Germinal center (tissue), 1 donor: ENCODE measurements at regions not wholly inside any gene's neighbourhood (a gene's known extent, or its start where the extent isn't known, plus 50 kb on each side); places are given as distances from the start of the nearest gene placed in this dataset.

Experiments
- DNase-seq: peaks from one replicate; pipeline ENCODE4 v3.0.0; 2012; ENCODE audit warnings: mixed read lengths, low spot score

DNA sequence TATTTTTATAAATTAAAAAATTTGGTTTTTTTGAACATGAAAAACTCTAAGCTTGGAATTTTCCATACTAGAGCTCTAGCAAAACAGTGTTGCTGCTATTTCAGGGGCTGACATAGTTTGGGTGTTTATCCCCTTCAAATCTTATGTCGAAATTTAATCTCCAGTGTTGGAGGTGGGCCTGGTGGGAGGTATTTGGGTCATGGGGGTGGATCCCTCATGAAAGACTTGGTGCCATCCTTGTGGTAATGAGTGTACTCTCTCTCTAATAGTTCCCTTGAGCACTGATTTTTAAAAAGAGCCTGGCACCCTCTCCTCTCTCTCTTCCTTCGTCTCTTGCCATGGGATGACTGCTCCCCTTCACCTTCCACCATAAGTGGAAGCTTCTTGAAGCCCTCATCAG is 244.6 kb upstream of the UBE2E3 start:
- DNase-seq, result no peak

DNA sequence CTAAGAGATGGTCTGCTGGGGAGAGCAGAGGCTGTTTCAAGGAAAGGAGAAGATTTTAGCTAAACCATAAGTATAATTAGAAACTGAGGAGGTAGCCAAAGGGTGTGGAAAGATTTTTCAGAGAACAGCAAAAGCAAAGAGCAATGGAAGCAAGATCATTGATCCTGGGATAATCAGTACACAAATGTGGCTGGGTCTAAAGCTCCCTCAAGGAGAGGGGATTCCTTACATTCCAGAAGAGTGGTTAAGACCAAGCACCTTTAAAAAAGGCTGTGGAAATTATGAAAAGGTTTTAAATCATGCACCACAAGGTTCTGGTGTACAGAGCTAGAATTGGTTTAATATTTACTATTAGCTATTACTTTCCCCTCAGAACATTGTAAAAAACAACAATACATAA is 246.0 kb upstream of the UBE2E3 start:
- no peak for DNase-seq

DNA sequence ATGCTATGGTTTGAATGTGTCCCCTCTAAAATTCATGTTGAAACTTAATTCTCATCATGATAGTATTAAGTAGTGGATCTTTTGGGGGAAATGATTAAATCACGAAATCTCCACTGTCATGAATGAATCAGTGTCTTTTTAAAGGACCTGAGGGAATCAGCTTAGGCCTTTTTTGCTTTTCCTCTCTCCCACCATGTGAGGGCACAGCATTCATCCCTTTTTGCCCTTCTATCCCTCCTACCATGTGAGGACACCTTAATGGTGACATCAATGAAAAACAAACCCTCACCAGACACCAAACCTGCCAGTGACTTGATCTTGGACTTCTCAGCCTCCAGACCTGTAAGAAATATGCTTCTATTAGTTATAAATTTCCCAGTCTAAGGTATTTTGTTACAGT is 247.1 kb upstream of the UBE2E3 start:
- DNase-seq, result no peak

DNA sequence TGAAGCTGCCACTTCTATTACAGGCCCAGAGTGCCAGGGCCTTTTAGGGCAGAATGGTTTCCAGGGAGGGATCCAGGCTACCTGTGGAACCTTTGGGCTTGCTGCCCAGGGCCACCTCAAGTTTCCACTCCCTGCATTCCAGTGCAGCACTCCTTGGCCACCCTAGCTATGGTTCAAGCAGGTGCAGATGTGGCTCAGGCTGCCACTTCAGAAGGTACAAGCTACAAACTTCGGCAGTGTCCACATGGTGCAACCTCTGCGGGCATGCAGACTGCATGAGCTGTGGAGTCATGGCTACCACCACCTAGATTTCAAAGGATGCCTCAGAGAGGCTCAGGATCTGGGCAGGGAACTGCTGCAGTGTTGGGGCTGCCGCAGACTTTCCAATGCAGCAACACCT is 248.1 kb upstream of the UBE2E3 start:
- no peak for DNase-seq

DNA sequence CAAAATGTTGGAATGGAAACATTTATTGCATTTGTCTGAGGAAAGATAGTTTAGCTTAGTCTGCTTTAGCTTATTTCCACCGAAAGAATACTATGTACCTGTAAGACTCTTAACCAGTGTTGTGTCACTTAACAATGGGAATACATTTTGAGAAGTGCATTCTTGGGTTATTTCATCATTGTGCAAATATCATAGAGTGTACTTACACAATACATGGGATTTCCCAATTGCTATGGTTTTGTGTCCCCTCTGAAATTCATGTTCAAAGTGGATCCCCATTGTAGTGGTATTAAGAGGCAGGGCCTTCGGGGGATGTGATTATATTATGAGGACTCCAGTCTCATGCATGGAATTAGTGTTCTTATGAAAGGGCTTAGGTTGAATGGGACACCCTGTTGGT is 249.4 kb upstream of the UBE2E3 start:
- DNase-seq, result no peak

DNA sequence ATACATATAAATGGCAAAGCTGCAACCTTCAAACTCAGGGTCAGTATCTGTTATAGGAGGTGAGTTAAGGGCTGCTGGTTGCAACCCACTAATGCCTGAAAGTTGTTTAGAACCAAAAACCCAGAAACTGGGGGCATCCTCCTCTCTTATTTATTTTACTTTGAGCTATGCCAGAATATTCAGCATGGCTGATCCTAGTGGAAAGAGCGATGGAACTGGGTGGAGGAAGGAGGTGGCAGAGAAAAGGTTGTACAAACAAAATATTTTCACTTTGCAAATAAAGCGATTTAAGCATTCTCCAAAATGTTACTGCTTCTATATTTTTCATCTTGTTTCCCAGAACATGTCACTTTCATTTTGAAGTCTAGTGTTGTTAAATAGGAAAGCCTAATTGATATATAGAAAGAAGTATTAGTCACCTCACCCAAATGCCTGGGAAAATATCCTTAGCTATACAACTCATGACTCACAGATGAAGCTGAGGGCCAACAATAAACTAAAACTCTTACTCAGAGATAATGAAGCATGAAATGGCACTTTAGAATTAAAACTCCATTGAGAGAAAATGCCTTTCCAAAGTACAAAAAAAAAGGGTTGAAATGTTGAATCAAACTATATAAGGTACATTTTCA is 251.4 kb upstream of the UBE2E3 start:
- DNase-seq, result no peak

DNA sequence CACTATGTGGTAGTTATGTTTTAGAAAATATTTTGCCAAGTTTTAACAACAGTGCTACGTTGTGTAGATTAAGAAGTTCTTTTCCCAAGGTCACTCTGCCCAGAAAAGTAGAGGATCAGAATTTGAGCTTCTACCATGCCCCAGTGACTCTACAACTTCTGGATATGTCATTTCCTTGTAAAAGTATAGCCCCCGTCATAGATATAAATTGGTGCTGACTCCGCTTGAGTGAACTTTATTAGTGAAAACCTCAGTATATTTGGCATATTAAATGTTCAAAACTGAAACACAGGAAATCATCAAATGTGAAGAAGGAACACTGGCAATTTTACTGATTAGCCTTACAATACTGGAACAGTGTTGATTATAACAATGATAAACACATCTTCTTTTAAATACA is 256.7 kb upstream of the UBE2E3 start:
- no peak for DNase-seq

DNA sequence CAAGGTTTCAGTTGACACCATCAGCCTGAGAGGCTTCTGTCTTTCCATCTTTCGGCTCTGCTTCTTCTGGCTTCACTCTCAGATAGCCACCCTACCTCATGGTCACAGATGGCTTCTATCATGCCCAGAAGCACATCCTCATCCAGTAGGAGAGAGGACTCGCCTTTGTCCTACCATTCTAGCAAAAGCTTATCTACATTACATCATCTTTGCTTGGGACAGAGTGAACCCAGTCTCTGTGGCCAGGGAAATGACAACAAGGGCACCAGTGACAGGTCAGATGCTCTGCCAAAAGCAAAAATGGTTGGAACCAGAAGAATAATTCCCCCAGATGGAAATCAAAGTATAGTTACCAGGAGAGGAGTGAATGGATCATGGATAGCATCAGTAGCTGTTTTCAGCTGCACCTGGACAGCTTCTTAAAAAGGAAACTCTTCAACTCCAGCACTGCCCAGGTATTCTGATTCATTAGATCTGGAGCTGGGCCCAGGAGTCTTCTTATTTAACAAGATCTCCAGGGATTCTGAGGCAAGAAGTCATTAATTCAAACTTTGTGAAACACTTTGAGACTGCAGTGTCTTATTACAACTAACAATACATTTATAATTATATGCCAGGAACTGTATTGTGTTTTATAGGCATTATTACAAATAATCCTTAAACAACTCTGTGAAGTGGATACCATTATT is 257.7 kb upstream of the UBE2E3 start:
- DNase-seq, result no peak

DNA sequence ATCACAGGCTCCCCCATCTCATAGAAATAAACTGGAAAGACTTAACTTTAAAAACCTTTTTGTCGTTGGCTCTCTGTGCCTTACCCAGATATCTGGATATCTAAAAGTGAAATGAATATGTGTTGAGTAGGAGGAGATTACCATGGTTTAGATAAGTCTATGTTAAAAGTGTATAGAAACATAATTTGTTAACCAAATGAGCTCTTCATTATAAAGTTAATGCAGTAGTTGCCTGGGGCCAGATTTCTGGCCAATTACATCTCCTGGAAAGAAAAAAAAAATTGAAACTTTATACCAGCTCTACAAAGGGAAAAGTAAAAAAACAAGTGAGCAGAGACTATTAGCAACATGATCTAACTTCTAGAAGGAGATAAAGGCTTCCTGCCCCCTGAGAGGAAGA is 259.6 kb upstream of the UBE2E3 start:
- no peak for DNase-seq

DNA sequence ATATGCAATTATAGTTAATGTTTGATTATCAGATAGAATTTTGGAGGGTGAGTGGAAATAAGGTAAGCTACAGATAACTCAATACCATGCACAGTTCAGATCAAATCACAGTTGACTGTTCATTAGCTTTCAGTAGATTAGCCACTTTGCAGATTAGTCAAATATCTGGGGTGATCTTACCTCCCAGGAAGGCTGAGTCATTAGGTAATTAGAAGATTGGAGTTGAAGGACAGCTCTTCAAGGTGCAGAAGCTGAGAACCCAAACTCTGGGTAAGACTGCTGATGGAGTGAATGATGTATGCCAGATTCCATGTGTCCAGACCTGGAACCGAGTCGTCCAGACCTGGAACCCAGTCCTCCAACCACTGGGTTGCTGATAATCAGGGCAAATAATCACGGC is 262.8 kb upstream of the UBE2E3 start:
- DNase-seq, result no peak

DNA sequence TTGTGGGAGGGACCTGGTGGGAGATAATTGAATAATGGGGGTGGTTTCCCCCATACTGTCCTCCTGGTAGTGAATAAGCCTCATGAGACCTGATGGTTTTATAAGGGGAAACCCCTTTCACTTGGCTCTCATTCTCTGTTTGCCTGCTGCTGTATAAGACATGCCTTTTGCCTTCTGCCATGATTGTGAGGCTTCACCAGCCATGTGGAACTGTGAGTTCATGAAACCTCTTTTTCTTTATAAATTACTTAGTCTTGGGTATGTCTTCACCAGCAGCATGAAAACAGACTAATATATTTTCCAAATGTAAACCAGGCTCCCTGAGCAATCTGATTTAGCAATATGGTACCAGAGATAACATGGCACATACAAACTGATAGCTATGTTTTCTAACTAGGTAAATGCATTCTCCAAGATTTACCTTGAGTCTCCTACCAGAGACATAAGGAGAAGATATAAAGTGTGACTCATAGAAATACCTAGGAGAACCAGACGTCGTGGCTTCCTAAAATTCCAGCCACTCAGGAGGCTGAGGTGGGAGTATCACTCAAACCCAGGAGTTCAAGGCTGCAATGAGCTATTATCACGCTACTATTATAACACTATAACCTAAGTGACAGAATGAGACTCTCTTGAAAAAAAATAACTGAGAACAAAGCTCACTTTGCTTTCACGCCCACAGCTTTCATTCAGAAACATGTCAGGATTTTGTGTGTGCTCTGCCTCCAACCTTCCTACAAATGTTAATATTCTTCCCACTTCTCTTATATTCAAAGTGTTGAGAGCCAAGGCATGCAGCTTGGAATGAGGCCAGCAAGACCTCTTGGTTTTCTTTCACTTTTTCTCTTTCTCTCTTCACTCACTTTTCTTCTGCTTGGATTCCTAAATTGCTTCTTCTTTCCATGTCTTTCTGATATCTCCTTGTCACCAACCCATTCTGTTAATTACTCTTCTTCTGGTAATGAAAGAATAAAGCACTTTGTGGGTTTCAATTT is 263.9 kb upstream of the UBE2E3 start:
- DNase-seq, result no peak

DNA sequence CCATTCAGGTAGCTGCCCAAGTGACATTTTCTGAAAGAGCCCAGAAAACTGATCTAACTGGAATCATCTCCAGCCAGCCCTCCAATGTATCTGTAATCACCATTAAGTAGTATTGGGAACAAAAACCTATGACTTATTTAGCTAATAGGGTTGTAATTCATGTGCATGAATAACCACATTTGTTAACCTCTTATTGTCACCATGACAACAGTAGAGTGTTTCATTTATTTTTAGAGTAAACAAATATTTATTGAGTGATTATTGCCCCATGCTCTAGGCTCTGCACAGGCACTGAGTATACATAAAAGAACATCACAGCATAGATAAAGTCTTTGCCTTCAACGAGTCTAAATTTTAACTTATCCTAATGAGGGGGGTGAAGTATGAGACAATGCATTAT is 265.4 kb upstream of the UBE2E3 start:
- DNase-seq, result no peak

DNA sequence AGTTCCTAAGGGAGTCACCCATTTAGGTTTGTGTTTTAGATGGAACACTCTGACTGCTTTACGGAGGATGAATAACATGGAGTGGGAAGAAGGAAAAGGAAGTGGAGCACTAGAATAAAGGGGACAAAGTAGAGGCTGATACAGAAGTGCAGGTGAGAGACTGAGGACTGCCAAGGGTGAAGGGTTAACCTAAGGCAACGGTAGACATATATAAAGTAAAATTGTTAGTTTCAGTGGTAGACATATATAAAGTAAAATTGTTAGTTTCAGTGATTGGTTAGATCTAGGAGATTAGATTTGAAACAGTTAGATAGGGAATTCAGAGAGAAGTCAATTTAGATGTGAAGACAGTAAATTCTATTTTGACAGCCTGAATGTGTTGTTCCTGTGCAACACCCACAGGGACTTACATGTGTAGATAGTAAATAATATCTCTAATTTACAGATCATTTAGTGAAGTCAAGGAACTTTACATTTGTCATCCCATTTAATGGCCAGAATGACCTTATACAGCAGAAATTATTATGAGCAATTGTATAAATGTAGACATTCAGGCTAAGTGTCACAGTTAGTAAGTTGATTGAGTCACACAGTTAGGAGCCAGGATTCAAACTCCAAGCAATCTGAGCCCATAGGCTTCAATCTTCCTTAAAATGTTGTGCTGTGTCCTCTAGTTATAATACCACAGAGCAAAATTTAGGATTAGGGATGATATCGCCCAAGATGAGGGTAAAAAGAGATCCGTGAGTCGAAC is 270.8 kb upstream of the UBE2E3 start:
- no peak for DNase-seq

DNA sequence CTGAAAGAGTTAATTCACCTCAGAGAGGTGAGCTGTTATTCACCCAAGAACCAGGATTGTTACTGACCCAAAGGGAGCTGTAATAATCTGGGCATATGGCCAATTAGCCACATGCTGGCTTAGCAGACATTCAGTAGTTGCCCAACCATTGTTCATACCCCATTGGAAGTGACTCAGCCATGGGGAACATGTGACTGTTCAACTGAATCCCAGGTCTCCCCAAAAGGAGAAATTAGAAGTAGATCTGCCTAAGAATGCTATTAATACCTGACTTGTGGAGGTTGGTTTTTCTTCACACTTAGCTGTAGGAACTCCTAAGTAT is 272.6 kb upstream of the UBE2E3 start:
- DNase-seq, result no peak

DNA sequence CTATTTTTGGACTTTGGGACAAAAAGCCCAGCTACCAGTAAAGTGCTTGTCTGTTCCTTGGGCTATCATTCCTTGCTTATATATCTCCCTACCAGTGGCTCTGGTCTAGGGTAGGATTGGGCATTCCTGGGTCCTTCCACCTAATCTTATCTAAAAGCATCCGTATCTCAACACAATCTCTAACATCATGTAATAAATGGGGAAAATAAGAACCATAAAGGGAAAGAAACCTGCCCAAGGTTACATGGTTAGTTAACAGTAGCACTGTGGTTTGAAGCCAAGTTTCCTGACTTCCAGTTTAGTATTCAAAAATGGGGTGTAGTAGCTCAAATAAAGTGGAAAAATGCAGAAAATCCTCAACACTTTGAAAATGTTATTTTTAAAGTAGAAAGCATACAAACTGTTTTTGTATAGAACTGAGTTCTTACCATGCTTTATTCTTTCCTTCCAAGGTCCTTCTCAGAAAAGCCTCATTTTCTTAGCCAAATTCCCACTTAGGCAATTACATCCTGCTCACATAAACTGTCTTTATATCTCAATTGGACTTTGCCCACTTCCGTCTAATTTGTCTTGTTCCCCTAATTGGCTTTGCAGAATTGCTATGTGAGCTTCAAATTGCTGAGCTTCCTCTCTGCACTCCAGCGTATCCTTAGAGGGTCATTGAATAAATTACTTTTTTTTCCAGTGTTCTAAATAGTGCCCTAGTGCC is 273.1 kb upstream of the UBE2E3 start:
- DNase-seq, result no peak

DNA sequence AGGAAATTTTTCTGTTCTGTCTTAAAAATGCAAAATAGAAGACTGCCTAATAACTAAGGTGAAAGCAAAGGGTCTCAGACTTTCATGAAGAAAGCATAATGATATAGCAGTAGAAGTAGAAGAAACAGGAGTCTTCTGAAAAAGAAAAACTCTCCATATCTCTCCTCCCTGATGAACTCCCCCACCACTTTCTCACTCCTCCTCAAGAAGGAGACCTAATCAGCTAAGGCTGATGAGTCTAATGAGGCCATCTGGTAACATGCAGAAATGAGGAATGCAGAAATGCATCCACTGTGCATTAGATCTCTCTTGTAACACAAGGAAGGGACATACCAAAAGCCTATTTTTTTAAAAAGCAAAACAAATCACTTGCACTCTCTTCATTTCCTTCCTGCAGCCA is 273.7 kb upstream of the UBE2E3 start:
- DNase-seq, result no peak

DNA sequence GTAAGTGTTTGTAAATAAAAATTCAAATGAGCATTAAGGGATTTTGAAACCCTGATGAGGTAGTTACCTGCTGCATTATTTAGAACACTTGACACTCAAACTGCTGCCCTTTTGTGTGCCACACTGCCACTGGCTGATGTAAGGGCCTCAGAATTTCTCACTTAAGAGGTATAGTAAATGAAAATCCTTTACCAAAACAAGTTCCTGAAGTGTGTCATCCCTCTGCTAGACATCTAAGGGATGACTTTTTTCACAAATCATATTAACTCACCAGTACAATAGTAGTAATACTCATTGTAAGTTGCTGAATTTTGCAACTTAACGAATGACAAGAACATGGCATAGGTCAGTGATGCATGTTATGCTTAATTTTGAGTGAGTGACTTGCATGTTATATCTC is 274.9 kb upstream of the UBE2E3 start:
- no peak for DNase-seq

DNA sequence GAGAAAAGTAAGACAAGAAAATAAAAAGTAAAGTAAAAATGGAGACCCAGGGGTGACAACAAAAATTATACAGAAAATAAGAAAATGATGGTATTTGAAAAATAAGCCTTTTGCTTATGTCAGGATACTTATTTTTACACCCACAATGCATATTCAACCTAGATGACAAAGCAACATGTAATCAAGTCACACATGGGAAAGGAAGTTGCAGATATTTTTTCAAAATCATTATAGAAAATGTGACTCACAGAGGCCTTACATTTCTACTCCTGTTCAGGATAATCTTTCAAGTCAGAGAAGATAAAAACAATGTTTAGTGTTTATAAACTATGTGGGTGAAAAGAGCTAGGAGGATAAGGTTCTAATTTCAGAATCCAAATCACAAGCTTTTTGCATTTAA is 275.3 kb upstream of the UBE2E3 start:
- no peak for DNase-seq

DNA sequence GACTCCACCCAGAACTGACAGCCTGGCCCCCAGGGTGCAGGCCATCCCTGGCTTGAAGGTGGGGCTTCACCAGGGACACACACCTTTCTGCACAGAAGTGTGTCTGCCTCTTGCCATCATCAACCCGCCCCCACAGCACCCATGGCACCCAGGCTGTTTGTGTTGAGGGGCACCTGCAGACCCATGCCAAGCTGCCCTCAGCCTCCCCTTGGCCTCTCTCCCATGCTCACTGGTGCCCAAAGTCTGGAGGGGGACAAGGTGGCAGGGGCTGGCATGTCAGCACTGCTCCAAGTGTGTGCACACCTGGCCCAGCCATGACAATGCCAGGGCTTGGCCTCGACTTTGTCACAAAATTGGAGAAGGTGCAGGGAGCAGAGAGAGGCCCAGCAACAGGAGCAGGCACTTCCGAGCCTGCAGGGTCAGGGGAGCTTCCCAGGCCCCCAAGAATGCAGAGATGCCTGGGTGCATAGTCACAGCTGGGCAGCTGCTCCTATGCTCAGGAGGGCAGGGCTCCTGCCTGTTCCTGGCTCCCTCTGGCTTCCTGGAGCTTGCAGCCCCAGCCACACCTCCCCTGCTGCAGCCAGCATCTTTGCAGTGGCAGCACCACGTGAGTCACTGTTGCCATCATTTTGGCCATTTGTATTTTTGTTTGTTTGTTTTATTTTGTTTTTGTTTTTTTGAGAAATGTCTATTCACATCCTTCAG is 280.6 kb upstream of the UBE2E3 start:
- no peak for DNase-seq

DNA sequence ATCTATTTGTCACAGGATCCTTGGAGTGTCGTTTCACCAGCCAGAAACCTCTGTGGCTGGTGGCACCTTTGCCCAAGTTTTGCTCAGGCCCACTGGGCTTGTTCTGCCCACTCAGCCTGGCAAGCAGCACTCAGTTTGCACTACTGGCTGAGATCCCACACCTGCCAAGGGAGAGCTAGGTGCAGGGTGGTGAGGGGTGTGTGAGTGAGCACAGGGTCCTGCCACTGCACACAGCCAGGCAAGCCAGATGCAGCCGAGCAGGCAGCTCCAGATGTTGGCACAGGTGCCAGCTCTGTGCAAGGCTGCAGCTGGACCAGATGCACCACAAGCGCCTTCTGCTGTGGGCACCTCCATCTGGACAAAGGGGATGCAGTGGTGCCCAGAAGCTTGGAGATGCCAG is 281.7 kb upstream of the UBE2E3 start:
- no peak for DNase-seq
